C4-2B (cell line): ENCODE measurements at regions not wholly inside any gene's neighbourhood (a gene's known extent, or its start where the extent isn't known, plus 50 kb on each side); places are given as distances from the start of the nearest gene placed in this dataset.

Experiments used
- H3K27ac ChIP-seq: fragments of 450-650 bp; 2 replicates; pipeline ENCODE4 v1.5.1; 2017
- CTCF ChIP-seq: fragments of 450-650 bp; conservative IDR thresholded peaks from 2 replicates; pipeline ENCODE4 v1.5.1; 2017; ENCODE audit warnings: mild to moderate bottlenecking
- ZFX ChIP-seq: fragments of 450-650 bp; IDR thresholded peaks from 2 replicates; pipeline ENCODE4 v1.6.1; 2017

GRCh38 chr1:219434285-219434922 is 178.5 kb downstream of the ZC3H11B start:
- no peak overlapping the region for H3K27ac ChIP-seq
- TF ChIP-seq CTCF (no peak), ZFX (no peak)

DNA sequence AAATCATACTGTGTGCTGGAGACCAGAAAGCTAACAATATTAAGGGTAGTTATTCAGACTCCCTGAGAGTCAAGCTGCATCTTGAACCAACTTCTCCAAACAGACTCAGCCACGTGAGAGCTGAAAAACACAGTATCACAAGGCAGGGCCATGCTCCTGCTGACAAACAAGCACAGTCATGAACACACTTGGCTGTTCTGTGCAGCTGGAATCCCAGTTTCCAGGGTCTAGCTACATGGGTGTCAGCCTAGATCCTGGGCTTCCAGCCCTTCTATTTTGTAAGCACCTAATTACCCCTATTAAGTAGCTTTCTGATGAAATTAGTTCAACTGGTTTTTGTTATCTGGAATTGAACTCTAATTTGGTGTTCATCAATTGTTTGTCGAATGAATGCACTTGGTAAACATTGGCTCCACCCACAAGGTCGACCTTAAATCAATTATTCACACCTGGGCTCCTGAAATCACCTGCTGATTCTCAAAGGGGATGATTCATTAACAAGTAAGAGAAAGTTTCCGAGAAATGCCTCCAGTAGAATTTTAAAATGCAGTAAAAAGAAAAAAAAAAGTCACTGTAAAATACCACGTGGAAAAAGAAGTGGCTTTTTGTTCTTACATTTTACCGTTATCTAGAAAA is 179.3 kb downstream of the ZC3H11B start:
- no peak overlapping the region for H3K27ac ChIP-seq
- TF ChIP-seq ZFX (no peak), CTCF (no peak)

DNA sequence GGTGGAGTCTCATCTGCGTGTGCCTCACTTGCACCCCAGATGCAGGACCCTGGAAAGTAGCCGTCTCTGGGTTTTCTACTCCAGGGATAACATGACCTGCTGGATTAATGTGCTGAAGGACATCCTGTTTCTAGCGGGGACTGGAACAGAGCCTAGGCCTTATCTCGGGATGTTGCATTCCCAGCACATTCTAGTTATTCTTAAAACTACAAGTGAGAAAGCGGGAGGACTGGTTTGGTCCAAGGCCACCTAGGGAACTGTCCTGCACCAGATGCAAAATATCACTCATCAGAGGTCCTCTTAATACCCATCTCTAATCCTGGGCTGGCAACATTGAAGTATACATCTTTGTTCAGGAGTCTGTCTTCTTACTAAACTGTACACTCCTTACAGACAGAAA is 179.9 kb downstream of the ZC3H11B start:
- TF ChIP-seq CTCF (no peak), ZFX (no peak)
- H3K27ac ChIP-seq = no peak overlapping the region

DNA sequence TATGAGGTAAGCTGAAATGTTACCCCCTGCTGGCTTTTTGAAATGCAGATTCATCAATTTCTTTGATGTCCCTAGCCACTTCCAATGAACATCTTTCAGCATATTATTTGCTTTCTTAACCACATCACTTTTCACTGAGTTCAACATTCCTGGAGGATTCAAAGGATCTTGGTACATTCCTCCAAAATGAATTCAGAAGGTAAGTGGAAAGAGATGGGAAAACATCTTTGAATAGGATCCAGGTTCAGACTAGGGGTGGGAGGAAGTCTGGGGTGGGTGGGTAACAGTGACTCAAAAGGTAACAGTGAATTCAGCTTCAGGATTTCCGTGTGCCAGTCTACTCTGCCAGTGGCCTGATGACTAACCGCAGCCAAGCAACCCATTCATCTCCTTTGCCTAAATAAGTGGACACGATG is 180.7 kb downstream of the ZC3H11B start:
- TF ChIP-seq ZFX = no peak
- no peak for TF ChIP-seq CTCF
- H3K27ac ChIP-seq = no peak overlapping the region

GRCh38 chr1:219430419-219430818 is 182.5 kb downstream of the ZC3H11B start:
- TF ChIP-seq ZFX = no peak
- TF ChIP-seq CTCF = no peak
- no peak overlapping the region for H3K27ac ChIP-seq

- H3K27ac ChIP-seq = no peak overlapping the region
- TF ChIP-seq CTCF = no peak
- no peak for TF ChIP-seq ZFX
These were observed 184.3 kb downstream of the ZC3H11B start for GRCh38 chr1:219428651-219429050.

DNA sequence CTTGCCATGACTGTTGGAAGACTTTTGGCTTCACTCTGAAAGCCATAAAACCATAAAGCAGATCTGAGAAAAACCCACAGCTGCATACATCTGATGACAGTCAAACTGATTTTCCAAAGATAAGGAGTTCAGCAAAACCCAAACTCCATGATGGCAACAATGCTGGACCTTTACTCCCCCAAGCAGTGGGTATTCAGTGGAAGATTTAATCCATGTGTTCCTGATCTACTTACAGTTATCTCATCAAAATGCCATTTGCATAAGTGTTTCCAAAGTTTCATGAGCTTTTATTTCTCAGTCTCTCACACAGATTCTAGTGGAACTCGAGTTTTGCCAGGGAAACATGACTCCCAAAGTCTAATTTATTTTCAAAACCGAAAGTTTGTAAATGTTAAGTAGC is 184.9 kb downstream of the ZC3H11B start:
- no peak overlapping the region for H3K27ac ChIP-seq
- TF ChIP-seq CTCF = no peak
- no peak for TF ChIP-seq ZFX
